Effector memory CD8-positive, alpha-beta T cell (primary cell): ENCODE measurements at regions not wholly inside any gene's neighbourhood (a gene's known extent, or its start where the extent isn't known, plus 50 kb on each side); places are given as distances from the start of the nearest gene placed in this dataset.

ENCODE experiments used
- ATAC-seq: fragments of 150-1000 bp; cut with Tn5 transposase; replicated peaks from 2 replicates; pipeline ENCODE4 v1.10.0; 2021; ENCODE audit warnings: mild to moderate bottlenecking, moderate library complexity
- DNase-seq, 3 experiments: peaks; one replicate each; pipeline ENCODE4 v3.0.0; 2021
- H3K27ac Mint-ChIP-seq, 2 donors: one replicate each; pipeline ENCODE4 v1.8.0; 2022; ENCODE audit warnings: mild to moderate bottlenecking in 2 of 2, mixed read lengths in 2 of 2, moderate library complexity in 2 of 2
- H3K27me3 Mint-ChIP-seq, 2 donors: one replicate each; pipeline ENCODE4 v1.8.0; 2022; ENCODE audit warnings: mixed read lengths in 2 of 2
- H3K36me3 Mint-ChIP-seq: one replicate; pipeline ENCODE4 v1.8.0; 2022; ENCODE audit warnings: mild to moderate bottlenecking, moderate library complexity, mixed read lengths; ENCODE audit not compliant: insufficient read depth
- H3K4me1 Mint-ChIP-seq, 2 donors: one replicate each; pipeline ENCODE4 v1.8.0; 2022; ENCODE audit warnings: low read depth in 2 of 2, mixed read lengths in 2 of 2
- H3K4me3 Mint-ChIP-seq, 2 donors: one replicate each; pipeline ENCODE4 v1.8.0; 2022; ENCODE audit warnings: mild to moderate bottlenecking in 2 of 2, mixed read lengths in 2 of 2, moderate library complexity in 2 of 2
- H3K9me3 Mint-ChIP-seq, 2 donors: one replicate each; pipeline ENCODE4 v1.8.0; 2022; ENCODE audit warnings: mixed read lengths in 2 of 2

- Mint-ChIP-seq H3K27me3 (peaks cover 43 to 53% of the 10 kb centered on the region in 2 donors), H3K4me3 (no peak overlapping the region), H3K36me3 (no peaks in the 10 kb centered on the region), H3K27ac (no peak overlapping the region), H3K4me1 (peaks cover 0 to 3% of the 10 kb centered on the region in 2 donors), H3K9me3 (no peaks in the 10 kb centered on the region)
- ATAC-seq (no peak), DNase-seq (no peak)
These were observed 165.4 kb upstream of the DPT start for GRCh38 chr1:168894397-168894903.

GRCh38 chr1:168897249-168897648 is 168.2 kb upstream of the DPT start:
- H3K9me3 Mint-ChIP-seq: no peaks in the 10 kb centered on the region
- no peaks in the 10 kb centered on the region for H3K36me3 Mint-ChIP-seq
- H3K27me3 Mint-ChIP-seq: peaks cover 51 to 59% of the 10 kb centered on the region in 2 donors
- DNase-seq: no peak
- H3K4me3 Mint-ChIP-seq: no peak overlapping the region
- no peak for ATAC-seq
- H3K4me1 Mint-ChIP-seq: peaks cover 0 to 3% of the 10 kb centered on the region in 2 donors
- no peak overlapping the region for H3K27ac Mint-ChIP-seq

GRCh38 chr1:168903237-168903830 is 174.3 kb upstream of the DPT start:
- Mint-ChIP-seq H3K9me3 (no peaks in the 10 kb centered on the region), H3K27me3 (peaks cover 9 to 17% of the 10 kb centered on the region in 2 donors), H3K27ac (no peak overlapping the region), H3K4me3 (no peak overlapping the region), H3K36me3 (no peaks in the 10 kb centered on the region), H3K4me1 (no peaks in the 10 kb centered on the region)
- no peak for ATAC-seq
- no peak for DNase-seq

DNA sequence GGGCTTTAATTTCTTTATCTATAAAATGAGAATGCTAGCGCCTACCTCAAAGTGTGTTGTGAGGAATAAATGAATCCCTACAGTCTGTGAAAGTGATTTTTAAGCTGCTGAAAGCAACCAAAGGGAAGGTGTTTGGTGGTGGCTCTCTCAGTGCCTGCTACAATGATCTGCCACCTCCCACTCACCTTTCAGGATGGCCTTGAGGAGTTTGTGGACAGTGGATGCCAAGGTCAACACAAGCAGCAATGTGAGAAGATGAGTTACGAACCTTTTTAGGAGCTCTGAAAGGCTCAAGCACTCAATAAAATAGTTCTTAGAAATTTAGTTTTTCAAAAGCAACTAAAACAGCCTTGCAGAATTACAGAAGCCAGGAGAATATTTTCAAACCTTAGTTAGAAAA is 176.6 kb upstream of the DPT start:
- H3K4me1 Mint-ChIP-seq: no peaks in the 10 kb centered on the region
- ATAC-seq (no peak), DNase-seq (no peak)
- H3K36me3 Mint-ChIP-seq: no peaks in the 10 kb centered on the region
- H3K9me3 Mint-ChIP-seq: no peaks in the 10 kb centered on the region
- peaks cover 16 to 20% of the 10 kb centered on the region in 2 donors for H3K27me3 Mint-ChIP-seq
- H3K4me3 Mint-ChIP-seq: no peak overlapping the region
- H3K27ac Mint-ChIP-seq: no peak overlapping the region

DNA sequence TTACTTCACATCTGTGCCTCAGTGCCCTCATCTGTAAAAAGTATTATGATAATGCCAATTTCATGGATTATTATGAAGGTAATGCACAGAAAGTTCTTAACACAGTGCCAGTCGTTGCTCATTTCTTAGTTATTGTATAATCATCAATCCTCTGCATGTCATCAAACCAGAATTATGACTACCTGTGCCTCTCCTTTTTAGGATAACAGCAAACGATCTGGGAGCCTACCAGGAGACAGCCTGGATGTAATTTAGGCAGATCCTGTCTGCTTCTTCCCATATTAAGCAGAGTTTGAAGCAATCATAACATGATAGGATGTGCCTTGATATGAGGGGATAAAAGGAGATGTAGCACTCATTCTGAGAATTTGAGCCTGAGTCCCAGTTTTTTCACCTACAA is 177.4 kb upstream of the DPT start:
- Mint-ChIP-seq H3K4me1 (no peaks in the 10 kb centered on the region), H3K4me3 (no peak overlapping the region), H3K9me3 (no peaks in the 10 kb centered on the region), H3K36me3 (no peaks in the 10 kb centered on the region), H3K27me3 (peaks cover 12 to 16% of the 10 kb centered on the region in 2 donors), H3K27ac (no peak overlapping the region)
- no peak for DNase-seq
- no peak for ATAC-seq

- Mint-ChIP-seq H3K4me3 (no peak overlapping the region), H3K27me3 (peaks cover 10 to 12% of the 10 kb centered on the region in 2 donors)
These were observed 178.0 kb upstream of the DPT start for GRCh38 chr1:168907053-168907452.

DNA sequence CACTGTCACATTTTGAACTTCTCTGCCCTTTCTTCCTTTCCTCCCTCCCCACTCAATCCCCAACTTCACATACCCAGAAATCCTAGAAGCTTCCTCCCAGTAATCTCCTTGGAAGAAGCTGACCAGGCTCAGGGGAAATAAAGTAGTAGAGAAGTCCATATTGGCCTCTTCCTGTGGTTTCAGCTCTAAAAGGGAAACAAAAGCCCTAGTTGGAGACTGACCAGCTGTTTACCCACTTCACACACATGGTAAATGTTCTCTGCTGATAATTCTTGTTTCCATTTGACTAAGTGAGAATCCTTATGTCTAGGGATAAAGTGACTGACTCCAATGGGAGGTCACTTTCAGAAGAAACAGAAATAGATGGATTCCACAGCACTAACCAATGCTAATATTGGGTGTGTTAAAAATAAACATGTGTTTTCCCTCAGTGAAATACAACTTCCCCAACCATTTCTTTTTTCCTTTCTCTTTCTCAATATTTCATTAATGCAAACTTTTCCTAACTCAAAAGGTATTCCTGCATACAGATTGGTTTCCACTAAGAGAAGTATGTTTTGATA is 178.9 kb upstream of the DPT start:
- ATAC-seq (no peak), DNase-seq (no peak)
- H3K9me3 Mint-ChIP-seq: no peaks in the 10 kb centered on the region
- H3K4me3 Mint-ChIP-seq: no peak overlapping the region
- H3K36me3 Mint-ChIP-seq: no peaks in the 10 kb centered on the region
- H3K27ac Mint-ChIP-seq: no peak overlapping the region
- H3K4me1 Mint-ChIP-seq: no peaks in the 10 kb centered on the region
- peaks cover 10 to 12% of the 10 kb centered on the region in 2 donors for H3K27me3 Mint-ChIP-seq

More at GRCh38 chr1:168907053-168907452, 178.0 kb upstream of the DPT start:
- H3K4me1 Mint-ChIP-seq: no peaks in the 10 kb centered on the region
- H3K27ac Mint-ChIP-seq: no peak overlapping the region
- ATAC-seq: no peak
- H3K9me3 Mint-ChIP-seq: no peaks in the 10 kb centered on the region
- no peaks in the 10 kb centered on the region for H3K36me3 Mint-ChIP-seq
- DNase-seq: no peak

GRCh38 chr1:168910403-168910802 is 181.4 kb upstream of the DPT start:
- Mint-ChIP-seq H3K36me3 (no peaks in the 10 kb centered on the region), H3K27ac (no peak overlapping the region), H3K4me3 (no peak overlapping the region), H3K9me3 (no peaks in the 10 kb centered on the region), H3K27me3 (peaks cover 12 to 15% of the 10 kb centered on the region in 2 donors), H3K4me1 (no peaks in the 10 kb centered on the region)
- no peak for DNase-seq
- ATAC-seq: no peak

DNA sequence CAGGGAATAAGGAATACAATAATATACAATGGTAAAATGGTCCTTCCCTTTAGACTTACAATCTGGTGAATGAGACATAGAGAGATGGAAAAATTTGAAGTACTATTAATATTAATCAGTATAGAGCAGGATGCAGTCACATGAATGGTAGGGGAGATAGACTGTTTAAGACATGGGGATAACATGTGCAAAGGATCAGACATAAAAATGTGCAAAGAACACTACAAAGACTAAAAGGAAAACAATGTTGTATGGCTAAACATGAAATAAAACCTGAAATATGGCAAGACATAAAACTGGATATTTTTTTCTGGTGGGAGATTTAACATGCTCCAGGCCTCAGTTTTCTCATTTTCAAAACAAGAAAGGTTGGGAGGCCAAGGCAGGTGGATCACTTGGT is 182.4 kb upstream of the DPT start:
- no peaks in the 10 kb centered on the region for H3K9me3 Mint-ChIP-seq
- no peak overlapping the region for H3K4me3 Mint-ChIP-seq
- no peaks in the 10 kb centered on the region for H3K36me3 Mint-ChIP-seq
- ATAC-seq: no peak
- peaks cover 12 to 15% of the 10 kb centered on the region in 2 donors for H3K27me3 Mint-ChIP-seq
- H3K27ac Mint-ChIP-seq: no peak overlapping the region
- no peaks in the 10 kb centered on the region for H3K4me1 Mint-ChIP-seq
- DNase-seq: no peak

DNA sequence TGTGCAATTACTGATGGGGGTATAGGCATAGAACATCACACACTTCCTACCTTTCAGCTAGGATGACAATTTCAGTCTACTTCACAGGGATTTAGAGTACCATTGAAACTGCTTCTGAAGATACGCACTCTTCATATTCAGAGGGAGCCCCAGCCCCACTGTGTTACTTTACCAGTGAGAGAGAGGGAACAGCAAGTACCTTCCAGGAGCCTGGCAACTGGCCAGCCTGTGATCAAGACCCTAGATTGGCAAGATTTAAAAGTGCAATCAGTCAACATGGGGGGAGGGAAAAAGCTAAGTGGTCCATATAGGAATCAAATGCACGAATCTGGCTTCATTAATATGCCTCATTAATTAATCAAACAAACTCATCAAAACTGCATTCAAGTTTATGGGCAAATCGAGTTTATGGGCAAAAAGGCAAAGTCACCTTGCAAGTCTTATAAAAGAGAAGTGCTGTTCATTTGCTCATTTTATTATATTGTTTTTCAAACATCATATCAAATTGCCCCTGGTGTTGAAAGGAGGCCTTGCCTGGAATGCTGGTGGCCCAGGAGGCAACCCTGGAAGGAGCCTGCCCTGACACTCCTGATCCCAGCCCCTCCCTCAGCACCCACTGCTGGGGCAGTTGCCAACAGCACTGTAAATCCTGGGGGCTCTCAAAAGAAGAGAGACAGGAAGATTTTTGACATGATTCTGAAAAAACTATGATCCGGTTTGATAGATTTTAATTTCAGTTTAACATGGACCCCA is 184.9 kb upstream of the DPT start:
- no peak for DNase-seq
- Mint-ChIP-seq H3K27ac (no peak overlapping the region), H3K9me3 (no peaks in the 10 kb centered on the region), H3K4me3 (no peak overlapping the region), H3K27me3 (peaks cover 11 to 15% of the 10 kb centered on the region in 2 donors), H3K4me1 (peaks cover 0 to 1% of the 10 kb centered on the region in 2 donors), H3K36me3 (no peaks in the 10 kb centered on the region)
- ATAC-seq: no peak

GRCh38 chr1:168917309-168917708 is 188.3 kb upstream of the DPT start:
- H3K36me3 Mint-ChIP-seq: no peaks in the 10 kb centered on the region
- H3K4me1 Mint-ChIP-seq: peaks cover 4 to 15% of the 10 kb centered on the region in 2 donors
- peaks cover 0 to 5% of the 10 kb centered on the region in 2 donors for H3K27me3 Mint-ChIP-seq
- no peak overlapping the region for H3K4me3 Mint-ChIP-seq
- H3K9me3 Mint-ChIP-seq: no peaks in the 10 kb centered on the region
- H3K27ac Mint-ChIP-seq: no peak overlapping the region
- no peak for ATAC-seq
- DNase-seq: no peak

- no peak overlapping the region for H3K27ac Mint-ChIP-seq
- DNase-seq (no peak), ATAC-seq (no peak)
- peaks cover 0 to 5% of the 10 kb centered on the region in 2 donors for H3K27me3 Mint-ChIP-seq
- H3K4me1 Mint-ChIP-seq: peaks cover 5 to 16% of the 10 kb centered on the region in 2 donors
- H3K9me3 Mint-ChIP-seq: no peaks in the 10 kb centered on the region
- H3K4me3 Mint-ChIP-seq: no peak overlapping the region
- H3K36me3 Mint-ChIP-seq: no peaks in the 10 kb centered on the region
These were observed 188.7 kb upstream of the ATP1B1 start for GRCh38 chr1:168917796-168918195.

DNA sequence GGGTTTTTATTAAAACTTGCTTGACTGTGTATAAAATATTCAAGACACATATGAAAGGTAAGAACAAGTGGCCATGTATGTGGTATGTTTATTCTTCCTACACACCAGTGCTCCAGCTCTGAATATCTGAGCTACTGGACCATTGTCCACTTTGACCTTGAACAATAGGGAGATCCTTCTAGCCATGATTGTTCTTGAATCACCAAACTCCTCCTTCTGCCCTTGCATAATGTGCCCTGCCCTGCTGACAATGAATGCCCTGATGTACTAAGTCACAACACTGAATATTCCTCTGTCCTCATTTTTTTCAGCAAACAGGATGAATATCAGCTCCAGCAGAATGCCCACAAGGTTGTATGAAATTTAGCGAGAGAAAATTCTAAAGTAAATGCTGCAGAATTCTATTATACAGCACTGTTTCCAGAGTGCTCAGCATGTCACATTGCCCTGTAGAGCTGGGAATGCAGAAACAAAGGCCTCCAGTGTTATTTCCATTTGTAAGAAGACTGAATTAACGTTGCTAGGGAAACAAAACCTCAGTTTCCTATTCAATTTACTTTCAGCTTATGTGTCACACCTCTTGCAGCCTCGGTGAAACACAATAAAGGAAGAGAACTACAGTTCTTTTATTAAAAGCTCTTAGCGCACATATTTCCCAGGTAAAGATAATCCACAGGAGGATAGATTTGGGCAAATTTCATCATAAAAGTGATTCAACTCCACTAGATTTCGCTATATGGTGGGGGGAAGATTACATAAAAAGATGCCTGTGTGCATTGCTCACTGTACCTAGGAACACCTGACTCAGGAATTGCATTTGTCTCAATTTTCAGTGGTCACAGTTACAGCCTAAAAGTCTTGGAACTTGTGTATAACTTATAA is 187.4 kb upstream of the ATP1B1 start:
- Mint-ChIP-seq H3K27me3 (peaks cover 0 to 5% of the 10 kb centered on the region in 2 donors), H3K4me1 (peaks cover 5 to 16% of the 10 kb centered on the region in 2 donors), H3K4me3 (no peak overlapping the region), H3K36me3 (no peaks in the 10 kb centered on the region), H3K27ac (no peak overlapping the region), H3K9me3 (no peaks in the 10 kb centered on the region)
- DNase-seq: no peak
- no peak for ATAC-seq
